Fibroblast of the aortic adventitia (primary cell): ENCODE measurements at regions not wholly inside any gene's neighbourhood (a gene's known extent, or its start where the extent isn't known, plus 50 kb on each side); places are given as distances from the start of the nearest gene placed in this dataset.
A peak's percentile ranks its signal among the peaks of the same experiment; 100 is the strongest.
"Not testable (repeated sequence)": the region's sequence is repeated elsewhere in the genome, so short reads cannot be mapped to it uniquely, and the experiment has no call there.

ENCODE experiments used
- DNase-seq: peaks from one replicate; pipeline ENCODE4 v3.0.0-alpha.2; 2010; ENCODE audit warnings: low read depth
- H3K4me3 ChIP-seq: 2 replicates; pipeline ENCODE4 v1.5.1; 2011; ENCODE audit warnings: low read depth, mild to moderate bottlenecking, control low read depth, low read length, moderate library complexity
- TF ChIP-seq, protein P1 (sequence below): IDR thresholded peaks from 2 replicates; pipeline ENCODE4 v1.5.1; 2011; ENCODE audit warnings: mild to moderate bottlenecking, low read length, control low read depth, inconsistent platforms; ENCODE audit not compliant: insufficient read depth

GRCh38 chr12:74595696-74596095, 58.1 kb downstream of the ATXN7L3B start:
- TF ChIP-seq, protein P1, sequence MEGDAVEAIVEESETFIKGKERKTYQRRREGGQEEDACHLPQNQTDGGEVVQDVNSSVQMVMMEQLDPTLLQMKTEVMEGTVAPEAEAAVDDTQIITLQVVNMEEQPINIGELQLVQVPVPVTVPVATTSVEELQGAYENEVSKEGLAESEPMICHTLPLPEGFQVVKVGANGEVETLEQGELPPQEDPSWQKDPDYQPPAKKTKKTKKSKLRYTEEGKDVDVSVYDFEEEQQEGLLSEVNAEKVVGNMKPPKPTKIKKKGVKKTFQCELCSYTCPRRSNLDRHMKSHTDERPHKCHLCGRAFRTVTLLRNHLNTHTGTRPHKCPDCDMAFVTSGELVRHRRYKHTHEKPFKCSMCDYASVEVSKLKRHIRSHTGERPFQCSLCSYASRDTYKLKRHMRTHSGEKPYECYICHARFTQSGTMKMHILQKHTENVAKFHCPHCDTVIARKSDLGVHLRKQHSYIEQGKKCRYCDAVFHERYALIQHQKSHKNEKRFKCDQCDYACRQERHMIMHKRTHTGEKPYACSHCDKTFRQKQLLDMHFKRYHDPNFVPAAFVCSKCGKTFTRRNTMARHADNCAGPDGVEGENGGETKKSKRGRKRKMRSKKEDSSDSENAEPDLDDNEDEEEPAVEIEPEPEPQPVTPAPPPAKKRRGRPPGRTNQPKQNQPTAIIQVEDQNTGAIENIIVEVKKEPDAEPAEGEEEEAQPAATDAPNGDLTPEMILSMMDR: no peak
- H3K4me3 ChIP-seq: no peak overlapping the region
- DNase-seq: no peak

GRCh38 chr12:74598819-74599218, 61.2 kb downstream of the ATXN7L3B start:
- TF ChIP-seq, protein P1: no peak
- no peak overlapping the region for H3K4me3 ChIP-seq
- DNase-seq: peak; percentile 4

DNA sequence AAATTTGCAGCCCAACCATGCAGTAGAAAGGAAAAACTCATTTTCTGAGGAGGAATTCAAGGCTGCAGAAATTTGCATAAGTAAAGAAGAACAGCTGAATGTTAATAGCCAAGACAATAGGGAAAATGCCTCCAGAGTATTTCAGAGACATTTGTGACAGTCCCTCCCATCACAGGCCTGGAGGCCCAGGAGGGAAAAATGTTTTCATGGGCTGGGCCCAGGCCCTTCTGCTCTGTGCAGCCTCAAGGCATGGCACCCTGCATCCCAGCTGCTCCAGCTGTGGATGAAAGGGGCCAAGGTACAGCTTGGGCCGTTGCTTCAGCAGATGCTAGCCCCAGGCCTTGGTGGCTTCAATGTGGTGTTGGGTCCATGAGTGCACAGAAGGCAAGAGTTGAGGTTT, 62.3 kb downstream of the ATXN7L3B start:
- DNase-seq: no peak
- TF ChIP-seq, protein P1: no peak
- H3K4me3 ChIP-seq: no peak overlapping the region

GRCh38 chr12:74600817-74601216, 63.2 kb downstream of the ATXN7L3B start:
- DNase-seq, H3K4me3 ChIP-seq: not testable (repeated sequence)

DNA sequence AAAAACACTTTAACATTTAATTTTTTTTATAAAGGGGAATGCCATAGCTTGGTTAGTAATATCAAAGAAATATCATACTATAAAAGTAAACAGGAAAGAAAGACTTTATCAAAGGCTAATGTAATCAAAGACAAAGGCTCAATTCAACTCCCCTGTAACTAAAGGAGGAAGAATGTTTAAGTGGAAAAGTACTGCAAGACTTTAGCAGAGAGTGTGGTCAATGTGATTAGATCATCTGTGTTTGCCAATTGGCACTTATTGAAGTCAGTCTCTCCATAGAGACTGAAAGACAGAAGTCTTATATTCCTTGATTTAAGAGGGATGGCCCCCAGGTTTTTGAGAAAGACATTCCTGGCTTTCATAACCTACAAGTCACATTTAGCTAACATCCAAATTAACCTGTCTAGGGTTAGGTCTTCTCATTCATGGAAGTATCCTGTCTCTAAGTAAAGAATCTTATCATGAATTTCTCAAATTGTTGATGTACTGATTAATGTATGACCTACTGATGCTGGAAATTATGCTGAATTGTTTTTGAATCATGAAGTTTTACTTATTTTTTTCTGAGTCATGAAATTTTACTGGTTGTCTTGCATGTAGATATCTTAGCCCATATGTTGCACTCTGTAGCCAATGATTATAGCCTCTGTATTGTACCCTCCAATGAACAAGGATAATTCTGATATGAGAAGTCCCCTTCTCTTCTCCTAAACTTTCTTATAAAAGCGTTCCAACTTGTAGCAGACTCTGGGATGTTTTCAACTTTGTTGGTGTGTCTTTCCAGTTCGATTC, 65.4 kb downstream of the ATXN7L3B start:
- DNase-seq: no peak
- no peak overlapping the region for H3K4me3 ChIP-seq
- TF ChIP-seq, protein P1: no peak

GRCh38 chr12:74608231-74608775, 70.7 kb downstream of the ATXN7L3B start:
- no peak for DNase-seq
- no peak overlapping the region for H3K4me3 ChIP-seq
- TF ChIP-seq, protein P1: no peak

- no peak overlapping the region for H3K4me3 ChIP-seq
- TF ChIP-seq, protein P1: no peak
- DNase-seq: no peak
Observed at GRCh38 chr12:74610711-74611110, 73.1 kb downstream of the ATXN7L3B start.
